ENCODE measurements at regions not wholly inside any gene's neighbourhood (a gene's known extent, or its start where the extent isn't known, plus 50 kb on each side); places are given as distances from the start of the nearest gene placed in this dataset.

DNA sequence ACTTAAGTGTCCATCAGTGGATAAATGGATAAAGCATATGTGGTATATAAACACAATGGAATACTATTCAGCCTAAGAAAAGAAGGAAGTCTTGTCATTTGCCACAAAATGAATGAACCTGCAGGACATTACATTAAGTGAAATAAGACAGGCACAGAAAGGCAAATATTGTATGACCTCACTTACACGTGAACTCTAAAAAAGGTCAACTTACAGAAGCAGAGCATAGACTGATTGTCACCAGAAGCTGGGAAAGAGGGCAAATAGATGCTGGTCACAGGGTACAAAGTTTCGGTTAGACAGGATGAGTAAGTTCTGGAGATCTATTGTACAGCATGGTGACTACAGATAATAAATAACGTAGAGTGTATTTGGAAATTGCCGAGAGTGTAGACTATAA lies 247.7 kb downstream of the RAB28 start:
- TF ChIP-seq ZSCAN20 (CRISPR knock-in tag; IDR thresholded peaks at IDR 0.05) (no peak), CBX2 (IDR thresholded peaks at IDR 0.05; ENCODE audit: borderline replicate concordance, low read depth) (no peak)
